Neural crest cell (in vitro differentiated cells): ENCODE measurements at regions not wholly inside any gene's neighbourhood (a gene's known extent, or its start where the extent isn't known, plus 50 kb on each side); places are given as distances from the start of the nearest gene placed in this dataset.

Source experiments
- DNase-seq: peaks from one replicate; pipeline ENCODE4 v3.0.0; 2021; ENCODE audit warnings: low read depth, mixed read lengths, low spot score
- H3K27ac Mint-ChIP-seq: one replicate; pipeline ENCODE4 v1.8.0; 2021; ENCODE audit warnings: mild to moderate bottlenecking, mixed read lengths; ENCODE audit not compliant: unreplicated experiment
- H3K27me3 Mint-ChIP-seq: 2 replicates; pipeline ENCODE4 v1.8.0; 2021; ENCODE audit warnings: low read depth, mild to moderate bottlenecking, mixed read lengths
- H3K36me3 Mint-ChIP-seq: 2 replicates; pipeline ENCODE4 v1.8.0; 2021; ENCODE audit warnings: low read depth, mild to moderate bottlenecking, mixed read lengths
- H3K4me1 Mint-ChIP-seq: 2 replicates; pipeline ENCODE4 v1.8.0; 2021; ENCODE audit warnings: mixed read lengths
- H3K4me3 Mint-ChIP-seq: one replicate; pipeline ENCODE4 v1.8.0; 2021; ENCODE audit warnings: mild to moderate bottlenecking, mixed read lengths
- H3K9me3 Mint-ChIP-seq: 2 replicates; pipeline ENCODE4 v1.8.0; 2021; ENCODE audit warnings: mixed read lengths
- CTCF ChIP-seq: fragments of 200-600 bp; sonication (generic); conservative IDR thresholded peaks from 2 replicates; pipeline ENCODE4 v1.5.0; 2021; ENCODE audit warnings: antibody characterized with exemption, mild to moderate bottlenecking

GRCh38 chr18:41719808-41720207 is 235.2 kb upstream of the PIK3C3 start:
- no peaks in the 10 kb centered on the region for H3K27me3 Mint-ChIP-seq
- no peak overlapping the region for H3K4me3 Mint-ChIP-seq
- no peaks in the 10 kb centered on the region for H3K36me3 Mint-ChIP-seq
- no peak for DNase-seq
- peaks cover 15% of the 10 kb centered on the region for H3K4me1 Mint-ChIP-seq
- no peak for TF ChIP-seq CTCF
- no peak overlapping the region for H3K27ac Mint-ChIP-seq
- H3K9me3 Mint-ChIP-seq, result no peaks in the 10 kb centered on the region

GRCh38 chr18:41714872-41715271 is 240.2 kb upstream of the PIK3C3 start:
- no peak for DNase-seq
- no peak for TF ChIP-seq CTCF
- peaks cover 21% of the 10 kb centered on the region for H3K4me1 Mint-ChIP-seq
- no peaks in the 10 kb centered on the region for H3K27me3 Mint-ChIP-seq
- H3K9me3 Mint-ChIP-seq, result no peaks in the 10 kb centered on the region
- no peaks in the 10 kb centered on the region for H3K36me3 Mint-ChIP-seq
- H3K4me3 Mint-ChIP-seq, result no peak overlapping the region
- peak overlapping the region; percentile 59 for H3K27ac Mint-ChIP-seq

- H3K4me3 Mint-ChIP-seq, result no peak overlapping the region
Observed at GRCh38 chr18:41713969-41714825, 240.8 kb upstream of the PIK3C3 start.

GRCh38 chr18:41706301-41706700 is 248.7 kb upstream of the PIK3C3 start:
- TF ChIP-seq CTCF, result no peak
- H3K9me3 Mint-ChIP-seq, result peaks cover 2% of the 10 kb centered on the region
- peaks cover 11% of the 10 kb centered on the region for H3K4me1 Mint-ChIP-seq
- no peaks in the 10 kb centered on the region for H3K27me3 Mint-ChIP-seq
- no peak overlapping the region for H3K27ac Mint-ChIP-seq
- DNase-seq, result no peak
- no peak overlapping the region for H3K4me3 Mint-ChIP-seq
- no peaks in the 10 kb centered on the region for H3K36me3 Mint-ChIP-seq

More at GRCh38 chr18:41713969-41714825, 240.8 kb upstream of the PIK3C3 start:
- Mint-ChIP-seq H3K4me1 (peaks cover 21% of the 10 kb centered on the region), H3K9me3 (no peaks in the 10 kb centered on the region), H3K36me3 (no peaks in the 10 kb centered on the region), H3K27ac (peak overlapping the region; percentile 59), H3K27me3 (no peaks in the 10 kb centered on the region)
- TF ChIP-seq CTCF, result no peak
- DNase-seq, result no peak

- Mint-ChIP-seq H3K27ac (no peak overlapping the region), H3K4me3 (no peak overlapping the region), H3K9me3 (peaks cover 3% of the 10 kb centered on the region), H3K4me1 (peaks cover 20% of the 10 kb centered on the region), H3K36me3 (no peaks in the 10 kb centered on the region), H3K27me3 (no peaks in the 10 kb centered on the region)
- no peak for DNase-seq
- TF ChIP-seq CTCF, result no peak
Observed at GRCh38 chr18:41703744-41704530, 251.1 kb upstream of the PIK3C3 start.
